Smooth muscle cell (in vitro differentiated cells): ENCODE measurements at regions not wholly inside any gene's neighbourhood (a gene's known extent, or its start where the extent isn't known, plus 50 kb on each side); places are given as distances from the start of the nearest gene placed in this dataset.

Experiments used
- DNase-seq: peaks from one replicate; lab custom pipeline; 2025; ENCODE audit not compliant: unreplicated experiment; lab: John Stamatoyannopoulos, UW
- H2AFZ ChIP-seq: fragments of 200-600 bp; sonication (generic); 2 replicates; pipeline ENCODE4 v1.6.0; 2016; ENCODE audit warnings: antibody characterized with exemption, low read depth, mild to moderate bottlenecking
- H3F3A ChIP-seq: fragments of 200-600 bp; sonication (generic); 2 replicates; pipeline ENCODE4 v1.6.0; 2017; ENCODE audit warnings: antibody characterized with exemption, low read depth
- H3K27ac ChIP-seq: fragments of 200-600 bp; sonication (generic); 2 replicates; pipeline ENCODE4 v1.5.1; 2016; ENCODE audit warnings: low read depth, mild to moderate bottlenecking
- H3K27me3 ChIP-seq: fragments of 200-600 bp; sonication (generic); 2 replicates; pipeline ENCODE4 v1.6.1; 2016; ENCODE audit warnings: low read depth, mild to moderate bottlenecking
- H3K36me3 ChIP-seq: fragments of 200-600 bp; sonication (generic); 2 replicates; pipeline ENCODE4 v1.5.1; 2016; ENCODE audit warnings: low read depth
- H3K4me1 ChIP-seq: fragments of 200-600 bp; sonication (generic); 2 replicates; pipeline ENCODE4 v1.5.1; 2016; ENCODE audit warnings: low read depth
- H3K4me2 ChIP-seq: fragments of 200-600 bp; sonication (generic); 2 replicates; pipeline ENCODE4 v1.6.0; 2016; ENCODE audit warnings: mild to moderate bottlenecking
- H3K4me3 ChIP-seq: fragments of 200-600 bp; sonication (generic); 2 replicates; pipeline ENCODE4 v1.5.1; 2016; ENCODE audit warnings: mild to moderate bottlenecking
- H3K79me2 ChIP-seq: fragments of 200-600 bp; sonication (generic); 2 replicates; pipeline ENCODE4 v1.6.0; 2016; ENCODE audit warnings: low read depth, mild to moderate bottlenecking
- H3K9ac ChIP-seq: fragments of 200-600 bp; sonication (generic); 2 replicates; pipeline ENCODE4 v1.6.0; 2016; ENCODE audit warnings: low read depth
- H3K9me3 ChIP-seq: fragments of 200-600 bp; sonication (generic); replicated peaks from 2 replicates; pipeline ENCODE4 v1.5.1; 2016; ENCODE audit warnings: low read depth
- H4K20me1 ChIP-seq: fragments of 200-600 bp; sonication (generic); 2 replicates; pipeline ENCODE4 v1.6.0; 2016; ENCODE audit warnings: low read depth
- WGBS: methylation state at CpG from one replicate; pipeline ENCODE4 v1.1.7; 2016; ENCODE audit warnings: low lambda C conversion rate; 5-methylcytosine and 5-hydroxymethylcytosine counted together
- TF ChIP-seq, protein P1 (sequence below): fragments of 200-600 bp; sonication (generic); IDR thresholded peaks from 2 replicates; pipeline ENCODE4 v1.5.1; 2017; ENCODE audit warnings: borderline replicate concordance, mild to moderate bottlenecking, antibody characterized with exemption; ENCODE audit not compliant: insufficient read depth, poor library complexity, severe bottlenecking

- H3K4me1 ChIP-seq: peaks cover 11% of the 10 kb centered on the region
- no peak overlapping the region for H3K4me2 ChIP-seq
- no peak overlapping the region for H3K9ac ChIP-seq
- TF ChIP-seq, protein P1, sequence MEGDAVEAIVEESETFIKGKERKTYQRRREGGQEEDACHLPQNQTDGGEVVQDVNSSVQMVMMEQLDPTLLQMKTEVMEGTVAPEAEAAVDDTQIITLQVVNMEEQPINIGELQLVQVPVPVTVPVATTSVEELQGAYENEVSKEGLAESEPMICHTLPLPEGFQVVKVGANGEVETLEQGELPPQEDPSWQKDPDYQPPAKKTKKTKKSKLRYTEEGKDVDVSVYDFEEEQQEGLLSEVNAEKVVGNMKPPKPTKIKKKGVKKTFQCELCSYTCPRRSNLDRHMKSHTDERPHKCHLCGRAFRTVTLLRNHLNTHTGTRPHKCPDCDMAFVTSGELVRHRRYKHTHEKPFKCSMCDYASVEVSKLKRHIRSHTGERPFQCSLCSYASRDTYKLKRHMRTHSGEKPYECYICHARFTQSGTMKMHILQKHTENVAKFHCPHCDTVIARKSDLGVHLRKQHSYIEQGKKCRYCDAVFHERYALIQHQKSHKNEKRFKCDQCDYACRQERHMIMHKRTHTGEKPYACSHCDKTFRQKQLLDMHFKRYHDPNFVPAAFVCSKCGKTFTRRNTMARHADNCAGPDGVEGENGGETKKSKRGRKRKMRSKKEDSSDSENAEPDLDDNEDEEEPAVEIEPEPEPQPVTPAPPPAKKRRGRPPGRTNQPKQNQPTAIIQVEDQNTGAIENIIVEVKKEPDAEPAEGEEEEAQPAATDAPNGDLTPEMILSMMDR: no peak
- H3F3A ChIP-seq: no peaks in the 10 kb centered on the region
- H2AFZ ChIP-seq: no peak overlapping the region
- no peaks in the 10 kb centered on the region for H3K9me3 ChIP-seq
- no peaks in the 10 kb centered on the region for H3K36me3 ChIP-seq
- no peak overlapping the region for H3K4me3 ChIP-seq
- no peaks in the 10 kb centered on the region for H3K27me3 ChIP-seq
- H3K79me2 ChIP-seq: no peaks in the 10 kb centered on the region
- H4K20me1 ChIP-seq: no peaks in the 10 kb centered on the region
- 97% methylated on average over 4 of the region's 4 CpGs for WGBS
- no peak overlapping the region for H3K27ac ChIP-seq
- DNase-seq: no peak
Measured at GRCh38 chr6:19549109-19549508, 288.1 kb upstream of the ID4 start.

- H4K20me1 ChIP-seq: no peaks in the 10 kb centered on the region
- no peak overlapping the region for H3K4me2 ChIP-seq
- 95% methylated on average over 2 of the region's 2 CpGs for WGBS
- no peaks in the 10 kb centered on the region for H3K79me2 ChIP-seq
- H3K4me1 ChIP-seq: no peaks in the 10 kb centered on the region
- no peak overlapping the region for H3K4me3 ChIP-seq
- TF ChIP-seq, protein P1: no peak
- no peaks in the 10 kb centered on the region for H3K27me3 ChIP-seq
- no peak overlapping the region for H3K9ac ChIP-seq
- H3F3A ChIP-seq: no peaks in the 10 kb centered on the region
- no peak for DNase-seq
- no peak overlapping the region for H3K27ac ChIP-seq
- H3K36me3 ChIP-seq: no peaks in the 10 kb centered on the region
- no peaks in the 10 kb centered on the region for H3K9me3 ChIP-seq
- no peak overlapping the region for H2AFZ ChIP-seq
Measured at GRCh38 chr6:19550380-19550779, 286.8 kb upstream of the ID4 start.

GRCh38 chr6:19551611-19552010, 285.6 kb upstream of the ID4 start:
- DNase-seq: no peak
- TF ChIP-seq, protein P1: no peak
- H3K36me3 ChIP-seq: no peaks in the 10 kb centered on the region
- no peak overlapping the region for H3K9ac ChIP-seq
- no peaks in the 10 kb centered on the region for H3K9me3 ChIP-seq
- H4K20me1 ChIP-seq: no peaks in the 10 kb centered on the region
- 80% methylated on average over 4 of the region's 4 CpGs for WGBS
- no peak overlapping the region for H3K4me3 ChIP-seq
- H3F3A ChIP-seq: no peaks in the 10 kb centered on the region
- no peak overlapping the region for H2AFZ ChIP-seq
- H3K4me2 ChIP-seq: no peak overlapping the region
- H3K27me3 ChIP-seq: no peaks in the 10 kb centered on the region
- no peak overlapping the region for H3K27ac ChIP-seq
- H3K4me1 ChIP-seq: no peaks in the 10 kb centered on the region
- H3K79me2 ChIP-seq: no peaks in the 10 kb centered on the region

- no peak for DNase-seq
Measured at GRCh38 chr6:19552076-19552475, 285.1 kb upstream of the ID4 start.

More at GRCh38 chr6:19552076-19552475, 285.1 kb upstream of the ID4 start:
- H3K4me2 ChIP-seq: no peak overlapping the region
- no peaks in the 10 kb centered on the region for H4K20me1 ChIP-seq
- no peaks in the 10 kb centered on the region for H3K79me2 ChIP-seq
- no peaks in the 10 kb centered on the region for H3K36me3 ChIP-seq
- no peaks in the 10 kb centered on the region for H3K4me1 ChIP-seq
- TF ChIP-seq, protein P1: no peak
- no peaks in the 10 kb centered on the region for H3F3A ChIP-seq
- no peak overlapping the region for H3K9ac ChIP-seq
- 76% methylated on average over 3 of the region's 3 CpGs for WGBS
- no peak overlapping the region for H3K27ac ChIP-seq
- no peaks in the 10 kb centered on the region for H3K9me3 ChIP-seq
- no peak overlapping the region for H2AFZ ChIP-seq
- H3K27me3 ChIP-seq: no peaks in the 10 kb centered on the region
- H3K4me3 ChIP-seq: no peak overlapping the region
